Trophoblast cell (in vitro differentiated cells and primary cell): ENCODE measurements at regions not wholly inside any gene's neighbourhood (a gene's known extent, or its start where the extent isn't known, plus 50 kb on each side); places are given as distances from the start of the nearest gene placed in this dataset.
A peak's percentile ranks its signal among the peaks of the same experiment; 100 is the strongest.

Experiments used
- DNase-seq, 2 donors: peaks; one replicate each; pipeline ENCODE4 v3.0.0-alpha.2; 2016
- H2AFZ ChIP-seq: 2 replicates; pipeline ENCODE4 v1.6.1; 2013; ENCODE audit warnings: low read length, moderate library complexity, mild to moderate bottlenecking; ENCODE audit not compliant: insufficient read depth, poor library complexity
- H2AK5ac ChIP-seq: 2 replicates; pipeline ENCODE4 v1.6.1; 2013; ENCODE audit warnings: mild to moderate bottlenecking, low read length
- H2BK120ac ChIP-seq: 2 replicates; pipeline ENCODE4 v1.6.1; 2013; ENCODE audit warnings: low read length, mild to moderate bottlenecking, moderate library complexity; ENCODE audit not compliant: insufficient read depth, poor library complexity
- H2BK12ac ChIP-seq: 2 replicates; pipeline ENCODE4 v1.6.1; 2013; ENCODE audit warnings: mild to moderate bottlenecking, low read length, moderate library complexity
- H2BK5ac ChIP-seq: 2 replicates; pipeline ENCODE4 v1.6.1; 2013; ENCODE audit warnings: low read length, low read depth, moderate library complexity, mild to moderate bottlenecking; ENCODE audit not compliant: poor library complexity
- H3K14ac ChIP-seq: 2 replicates; pipeline ENCODE4 v1.6.1; 2013; ENCODE audit warnings: mild to moderate bottlenecking, low read length
- H3K18ac ChIP-seq: 2 replicates; pipeline ENCODE4 v1.6.1; 2013; ENCODE audit warnings: mild to moderate bottlenecking, low read length
- H3K23ac ChIP-seq: 2 replicates; pipeline ENCODE4 v1.6.1; 2013; ENCODE audit warnings: low read length
- H3K27ac ChIP-seq: 2 replicates; pipeline ENCODE4 v1.5.1; 2013; ENCODE audit warnings: low read depth, mild to moderate bottlenecking, inconsistent platforms, low read length, moderate library complexity
- H3K27me3 ChIP-seq: 2 replicates; pipeline ENCODE4 v1.6.1; 2013; ENCODE audit warnings: inconsistent platforms, mild to moderate bottlenecking, low read length, moderate library complexity; ENCODE audit not compliant: insufficient read depth
- H3K36me3 ChIP-seq, 2 experiments: 1 replicate in 1 of 2; 2 replicates in 1 of 2; pipeline ENCODE4 v1.6.1; 2013; ENCODE audit warnings: low read length in 2 of 2, mild to moderate bottlenecking in 2 of 2, moderate library complexity in 1 of 2; ENCODE audit not compliant: insufficient read depth in 2 of 2, control insufficient read depth in 1 of 2
- H3K4ac ChIP-seq: 2 replicates; pipeline ENCODE4 v1.6.1; 2013; ENCODE audit warnings: low read depth, mild to moderate bottlenecking, low read length, moderate library complexity
- H3K4me1 ChIP-seq, 2 experiments: 1 replicate in 1 of 2; 2 replicates in 1 of 2; pipeline ENCODE4 v1.6.1; 2013; ENCODE audit warnings: low read length in 2 of 2, mild to moderate bottlenecking in 2 of 2, moderate library complexity in 1 of 2; ENCODE audit not compliant: insufficient read depth in 2 of 2, control insufficient read depth in 1 of 2
- H3K4me2 ChIP-seq: 2 replicates; pipeline ENCODE4 v1.6.1; 2013; ENCODE audit warnings: inconsistent platforms, mild to moderate bottlenecking, low read length, moderate library complexity
- H3K4me3 ChIP-seq: 2 replicates; pipeline ENCODE4 v1.5.1; 2013; ENCODE audit warnings: mild to moderate bottlenecking, low read depth, low read length, inconsistent platforms
- H3K79me1 ChIP-seq: one replicate; pipeline ENCODE4 v1.6.1; 2013; ENCODE audit warnings: low read length
- H3K79me2 ChIP-seq: 2 replicates; pipeline ENCODE4 v1.6.1; 2013; ENCODE audit warnings: low read length, mild to moderate bottlenecking; ENCODE audit not compliant: control insufficient read depth, insufficient read depth, poor library complexity
- H3K9ac ChIP-seq: 2 replicates; pipeline ENCODE4 v1.6.1; 2013; ENCODE audit warnings: mild to moderate bottlenecking, low read length
- H3K9me3 ChIP-seq: 2 replicates; pipeline ENCODE4 v1.6.1; 2013; ENCODE audit warnings: low read depth, mild to moderate bottlenecking, control low read depth, inconsistent platforms, low read length; ENCODE audit not compliant: insufficient read depth
- H4K12ac ChIP-seq: 2 replicates; pipeline ENCODE4 v1.6.1; 2013; ENCODE audit warnings: low read depth, mild to moderate bottlenecking, low read length, moderate library complexity
- H4K8ac ChIP-seq: 2 replicates; pipeline ENCODE4 v1.6.1; 2013; ENCODE audit warnings: low read depth, mild to moderate bottlenecking, low read length, moderate library complexity
- H4K91ac ChIP-seq: one replicate; pipeline ENCODE4 v1.6.1; 2013; ENCODE audit warnings: low read depth, mild to moderate bottlenecking, low read length, moderate library complexity
- WGBS: extraction: QIAGEN DNeasy Blood & Tissue Kit; methylation state at CpG from one replicate; pipeline ENCODE4 v1.1.7; 2013; ENCODE audit warnings: missing lambda C conversion rate; ENCODE audit not compliant: insufficient read length, insufficient coverage; ENCODE audit errors: extremely low coverage; 5-methylcytosine and 5-hydroxymethylcytosine counted together

DNA sequence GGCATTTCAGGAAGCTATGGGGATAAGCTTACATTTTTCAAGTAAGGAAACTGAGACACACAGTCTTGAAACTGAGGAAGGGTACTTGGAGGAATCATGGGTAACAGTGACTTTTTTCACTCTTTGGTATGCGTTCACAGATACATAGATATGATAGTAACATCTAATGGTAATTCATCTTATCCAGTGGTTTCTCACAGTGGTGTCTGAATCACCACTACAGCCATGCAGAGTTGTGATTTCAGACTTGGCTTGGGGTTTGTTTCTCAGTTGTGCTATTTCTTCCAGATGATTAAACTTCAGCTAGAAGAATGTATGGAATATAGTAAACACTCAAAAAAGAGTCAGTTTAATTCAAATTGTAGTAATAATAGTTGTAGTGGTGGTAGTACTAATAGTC, 239.1 kb upstream of the NUDT12 start:
- no peak overlapping the region for H3K14ac ChIP-seq
- H3K79me1 ChIP-seq: no peaks in the 10 kb centered on the region
- no peak overlapping the region for H3K27ac ChIP-seq
- no peak overlapping the region for H3K18ac ChIP-seq
- H3K27me3 ChIP-seq: no peaks in the 10 kb centered on the region
- H3K23ac ChIP-seq: no peak overlapping the region
- no peak overlapping the region for H3K4me2 ChIP-seq
- no peaks in the 10 kb centered on the region for H3K79me2 ChIP-seq
- no peak overlapping the region for H2BK12ac ChIP-seq
- H2AK5ac ChIP-seq: no peak overlapping the region
- no peak overlapping the region for H4K91ac ChIP-seq
- H3K4me3 ChIP-seq: no peak overlapping the region
- no peaks in the 10 kb centered on the region for H3K9me3 ChIP-seq
- H2AFZ ChIP-seq: no peak overlapping the region
- WGBS: no CpG with 5 or more reads among the region's 1 CpG
- H3K9ac ChIP-seq: no peak overlapping the region
- H3K4me1 ChIP-seq: no peaks in the 10 kb centered on the region
- no peak overlapping the region for H3K4ac ChIP-seq
- DNase-seq: no peak
- H2BK120ac ChIP-seq: no peak overlapping the region
- no peak overlapping the region for H2BK5ac ChIP-seq
- no peak overlapping the region for H4K12ac ChIP-seq
- no peak overlapping the region for H4K8ac ChIP-seq
- no peaks in the 10 kb centered on the region for H3K36me3 ChIP-seq

DNA sequence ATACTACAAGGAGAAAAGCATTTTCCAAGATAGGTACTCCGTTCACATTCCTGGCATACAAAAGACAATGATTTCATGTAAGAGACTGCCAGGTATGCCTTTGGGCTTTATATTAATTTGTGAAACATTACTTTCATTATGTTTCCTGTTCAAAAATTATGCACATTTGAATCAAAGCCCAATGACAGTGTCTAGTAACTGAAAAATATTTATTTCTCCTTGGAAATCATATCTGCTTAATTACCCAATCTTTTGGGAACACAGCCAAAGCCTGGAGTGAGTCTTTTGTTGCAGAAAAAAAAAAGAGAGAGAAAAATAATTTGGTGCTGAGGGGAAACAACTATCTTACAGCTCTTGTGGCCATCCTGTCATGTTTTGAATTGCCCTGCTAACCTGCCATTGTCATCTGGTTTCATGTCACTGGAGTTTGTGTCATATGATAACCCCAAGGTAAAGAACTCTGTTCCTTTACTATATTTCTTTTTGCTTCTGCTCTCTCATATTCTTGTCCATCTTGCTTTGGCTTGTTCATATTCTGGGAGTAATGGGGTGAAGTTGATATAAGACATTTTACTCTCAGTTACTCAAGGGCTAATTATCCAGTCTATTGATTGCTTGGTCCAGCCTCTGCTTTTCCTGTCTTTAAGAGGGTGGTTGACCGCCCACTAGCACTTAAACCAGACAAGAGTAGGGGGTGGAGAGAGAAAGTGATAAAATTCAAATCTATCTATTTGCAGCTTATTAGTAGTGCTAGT, 238.3 kb upstream of the NUDT12 start:
- H3K9me3 ChIP-seq: no peaks in the 10 kb centered on the region
- H4K12ac ChIP-seq: no peak overlapping the region
- no peak overlapping the region for H3K9ac ChIP-seq
- H2BK120ac ChIP-seq: no peak overlapping the region
- H3K4me2 ChIP-seq: no peak overlapping the region
- no peak overlapping the region for H2AFZ ChIP-seq
- H3K14ac ChIP-seq: no peak overlapping the region
- no peak overlapping the region for H3K27ac ChIP-seq
- no peaks in the 10 kb centered on the region for H3K79me1 ChIP-seq
- H2BK12ac ChIP-seq: no peak overlapping the region
- H3K4me3 ChIP-seq: no peak overlapping the region
- H3K36me3 ChIP-seq: no peaks in the 10 kb centered on the region
- H2BK5ac ChIP-seq: no peak overlapping the region
- peak in 1 of 2 donors; percentile 6 for DNase-seq
- no peaks in the 10 kb centered on the region for H3K79me2 ChIP-seq
- no peak overlapping the region for H2AK5ac ChIP-seq
- no peak overlapping the region for H4K91ac ChIP-seq
- no peak overlapping the region for H3K4ac ChIP-seq
- no peak overlapping the region for H3K18ac ChIP-seq
- H3K4me1 ChIP-seq: no peaks in the 10 kb centered on the region
- no peak overlapping the region for H4K8ac ChIP-seq
- no peaks in the 10 kb centered on the region for H3K27me3 ChIP-seq
- WGBS: no CpG with 5 or more reads among the region's 2 CpGs
- H3K23ac ChIP-seq: no peak overlapping the region

DNA sequence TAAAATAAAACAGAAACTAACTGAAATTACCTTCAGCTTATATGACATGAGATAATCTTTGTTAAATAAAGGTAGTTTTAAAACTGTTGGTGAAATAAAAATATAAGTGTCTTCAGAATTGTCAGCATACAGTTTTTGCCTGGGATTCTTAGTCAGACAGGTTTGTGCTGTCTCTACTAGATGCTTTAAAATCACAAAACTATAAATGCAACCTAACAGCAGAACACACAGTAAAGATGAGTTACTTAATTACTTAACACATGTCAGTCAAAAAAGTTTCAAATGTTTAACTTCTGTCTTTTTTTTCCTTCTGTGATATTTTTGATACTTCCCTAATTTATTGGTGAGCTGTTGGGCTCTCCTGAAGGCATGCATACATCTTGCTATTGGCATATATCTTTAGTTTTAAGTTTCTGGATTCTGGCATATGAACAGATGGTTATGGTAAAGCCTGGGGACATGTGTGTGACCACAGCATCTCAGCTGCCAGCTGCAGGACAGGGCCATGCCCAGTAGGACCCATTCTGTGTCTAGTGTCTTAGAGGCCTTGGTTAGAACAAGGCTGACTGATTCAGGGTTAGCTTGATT, 231.1 kb upstream of the NUDT12 start:
- H4K12ac ChIP-seq: no peak overlapping the region
- no peak overlapping the region for H3K4me2 ChIP-seq
- no peak overlapping the region for H3K4ac ChIP-seq
- no peak overlapping the region for H4K8ac ChIP-seq
- H3K4me1 ChIP-seq: no peaks in the 10 kb centered on the region
- H3K23ac ChIP-seq: no peak overlapping the region
- no peaks in the 10 kb centered on the region for H3K79me1 ChIP-seq
- no peak overlapping the region for H3K14ac ChIP-seq
- no peak overlapping the region for H2BK5ac ChIP-seq
- no peak overlapping the region for H2AFZ ChIP-seq
- H2BK120ac ChIP-seq: no peak overlapping the region
- H2AK5ac ChIP-seq: no peak overlapping the region
- H2BK12ac ChIP-seq: no peak overlapping the region
- H3K9me3 ChIP-seq: peaks cover 7% of the 10 kb centered on the region
- H3K36me3 ChIP-seq: no peaks in the 10 kb centered on the region
- no peak for DNase-seq
- H3K79me2 ChIP-seq: no peaks in the 10 kb centered on the region
- H4K91ac ChIP-seq: no peak overlapping the region
- H3K27ac ChIP-seq: no peak overlapping the region
- H3K4me3 ChIP-seq: no peak overlapping the region
- no peak overlapping the region for H3K9ac ChIP-seq
- no peaks in the 10 kb centered on the region for H3K27me3 ChIP-seq
- H3K18ac ChIP-seq: no peak overlapping the region

- H4K8ac ChIP-seq: no peak overlapping the region
- no peak overlapping the region for H3K4me2 ChIP-seq
- no peak overlapping the region for H3K4me3 ChIP-seq
- H2BK5ac ChIP-seq: no peak overlapping the region
- no peak overlapping the region for H3K9ac ChIP-seq
- H3K9me3 ChIP-seq: peaks cover 5% of the 10 kb centered on the region
- no peak overlapping the region for H3K14ac ChIP-seq
- no peaks in the 10 kb centered on the region for H3K79me1 ChIP-seq
- no peak overlapping the region for H2BK12ac ChIP-seq
- WGBS: no CpG with 5 or more reads among the region's 2 CpGs
- H3K79me2 ChIP-seq: no peaks in the 10 kb centered on the region
- H2AK5ac ChIP-seq: no peak overlapping the region
- no peaks in the 10 kb centered on the region for H3K4me1 ChIP-seq
- no peak overlapping the region for H4K12ac ChIP-seq
- no peak overlapping the region for H3K27ac ChIP-seq
- H4K91ac ChIP-seq: no peak overlapping the region
- no peak overlapping the region for H3K23ac ChIP-seq
- no peaks in the 10 kb centered on the region for H3K27me3 ChIP-seq
- no peak overlapping the region for H2AFZ ChIP-seq
- H2BK120ac ChIP-seq: no peak overlapping the region
- no peak for DNase-seq
- no peak overlapping the region for H3K18ac ChIP-seq
- H3K36me3 ChIP-seq: no peaks in the 10 kb centered on the region
- H3K4ac ChIP-seq: no peak overlapping the region
Observed at GRCh38 chr5:103785569-103785968, 223.0 kb upstream of the NUDT12 start.
